Mesenchymal stem cell (in vitro differentiated cells and primary cell): ENCODE measurements at regions not wholly inside any gene's neighbourhood (a gene's known extent, or its start where the extent isn't known, plus 50 kb on each side); places are given as distances from the start of the nearest gene placed in this dataset.

Experiments
- DNase-seq: peaks from one replicate; pipeline ENCODE4 v3.0.0-alpha.2; 2013
- H2AFZ ChIP-seq: one replicate; pipeline ENCODE4 v1.6.1; 2013; ENCODE audit warnings: low read depth, mild to moderate bottlenecking, control low read depth, inconsistent platforms, low read length, moderate library complexity
- H2AK5ac ChIP-seq: 2 replicates; pipeline ENCODE4 v1.6.1; 2013; ENCODE audit warnings: low read length, moderate library complexity, mild to moderate bottlenecking, inconsistent platforms; ENCODE audit not compliant: severe bottlenecking
- H2BK120ac ChIP-seq: one replicate; pipeline ENCODE4 v1.6.1; 2013; ENCODE audit warnings: low read depth, mild to moderate bottlenecking, inconsistent platforms, low read length, moderate library complexity
- H2BK12ac ChIP-seq, 2 experiments: one replicate each; pipeline ENCODE4 v1.6.1; 2013; ENCODE audit warnings: inconsistent platforms in 2 of 2, low read length in 2 of 2, mild to moderate bottlenecking in 2 of 2, moderate library complexity in 2 of 2, control low read depth in 1 of 2
- H2BK15ac ChIP-seq: one replicate; pipeline ENCODE4 v1.6.1; 2013; ENCODE audit warnings: mild to moderate bottlenecking, low read depth, inconsistent platforms; ENCODE audit not compliant: poor library complexity, severe bottlenecking
- H2BK5ac ChIP-seq: 2 replicates; pipeline ENCODE4 v1.6.1; 2013; ENCODE audit warnings: low read depth, mild to moderate bottlenecking, low read length, control low read depth, inconsistent platforms; ENCODE audit not compliant: poor library complexity, severe bottlenecking
- H3K14ac ChIP-seq, 2 experiments: one replicate each; pipeline ENCODE4 v1.6.1; 2013; ENCODE audit warnings: inconsistent platforms in 2 of 2, low read length in 2 of 2, control low read depth in 1 of 2, mild to moderate bottlenecking in 1 of 2, moderate library complexity in 1 of 2
- H3K18ac ChIP-seq, 2 experiments: one replicate each; pipeline ENCODE4 v1.6.1; 2013; ENCODE audit warnings: inconsistent platforms in 2 of 2, low read length in 2 of 2, control low read depth in 1 of 2, low read depth in 1 of 2, mild to moderate bottlenecking in 1 of 2
- H3K23ac ChIP-seq, 2 experiments: one replicate each; pipeline ENCODE4 v1.6.1; 2013; ENCODE audit warnings: inconsistent platforms in 2 of 2, low read length in 2 of 2, mild to moderate bottlenecking in 2 of 2, moderate library complexity in 2 of 2, control low read depth in 1 of 2
- H3K27ac ChIP-seq: 2 replicates; pipeline ENCODE4 v1.5.1; 2013; ENCODE audit warnings: mild to moderate bottlenecking, moderate library complexity, low read length, control low read depth, inconsistent platforms; ENCODE audit not compliant: poor library complexity, severe bottlenecking
- H3K27me3 ChIP-seq, 2 experiments: 2 replicates each; pipeline versions ENCODE4 v1.6.1 to v1.7.0; 2013; ENCODE audit warnings: low read length in 2 of 2, mild to moderate bottlenecking in 2 of 2, moderate library complexity in 2 of 2, control low read depth in 1 of 2, inconsistent platforms in 1 of 2; ENCODE audit not compliant: control insufficient read depth in 1 of 2, insufficient read depth in 1 of 2
- H3K36me3 ChIP-seq, 2 experiments: 2 replicates each; pipeline versions ENCODE4 v1.6.1 to v1.7.0; 2013; ENCODE audit warnings: low read length in 2 of 2, control low read depth in 1 of 2, inconsistent platforms in 1 of 2, low read depth in 1 of 2, mild to moderate bottlenecking in 1 of 2; ENCODE audit not compliant: insufficient read depth in 2 of 2, control insufficient read depth in 1 of 2
- H3K4ac ChIP-seq, 2 experiments: one replicate each; pipeline ENCODE4 v1.6.1; 2013; ENCODE audit warnings: inconsistent platforms in 2 of 2, low read length in 2 of 2, mild to moderate bottlenecking in 2 of 2, moderate library complexity in 2 of 2, control low read depth in 1 of 2, low read depth in 1 of 2
- H3K4me1 ChIP-seq: 2 replicates; pipeline ENCODE4 v1.6.1; 2013; ENCODE audit warnings: low read depth, low read length, control low read depth; ENCODE audit not compliant: control insufficient read depth, insufficient read depth
- H3K4me2 ChIP-seq: 2 replicates; pipeline ENCODE4 v1.6.1; 2013; ENCODE audit warnings: low read length, mild to moderate bottlenecking, inconsistent platforms; ENCODE audit not compliant: poor library complexity, severe bottlenecking
- H3K4me3 ChIP-seq, 2 experiments: 2 replicates each; pipeline versions ENCODE4 v1.5.1 to v1.7.0; 2013; ENCODE audit warnings: low read length in 2 of 2, mild to moderate bottlenecking in 2 of 2, control low read depth in 1 of 2, low read depth in 1 of 2; ENCODE audit not compliant: insufficient read depth in 1 of 2
- H3K79me1 ChIP-seq: replicated peaks from 2 replicates; pipeline ENCODE4 v1.6.1; 2013; ENCODE audit warnings: mild to moderate bottlenecking, control low read depth, low read length, inconsistent platforms; ENCODE audit not compliant: poor library complexity, severe bottlenecking
- H3K9ac ChIP-seq: 2 replicates; pipeline ENCODE4 v1.7.0; 2013; ENCODE audit warnings: mild to moderate bottlenecking, low read length, moderate library complexity
- H3K9me3 ChIP-seq: 2 replicates; pipeline ENCODE4 v1.7.0; 2013; ENCODE audit warnings: mild to moderate bottlenecking, low read length; ENCODE audit not compliant: control insufficient read depth
- H4K8ac ChIP-seq: one replicate; pipeline ENCODE4 v1.6.1; 2013; ENCODE audit warnings: inconsistent platforms, mild to moderate bottlenecking, low read length, moderate library complexity
- H4K91ac ChIP-seq: one replicate; pipeline ENCODE4 v1.6.1; 2013; ENCODE audit warnings: mild to moderate bottlenecking, low read length, inconsistent platforms
- WGBS: methylation state at CpG from one replicate; pipeline ENCODE4 v1.1.7; 2013; ENCODE audit warnings: mixed read lengths; 5-methylcytosine and 5-hydroxymethylcytosine counted together

- no peak overlapping the region for H2BK120ac ChIP-seq
- H3K27me3 ChIP-seq, result peaks cover 11 to 34% of the 10 kb centered on the region in 2 experiments
- H3K18ac ChIP-seq, result no peak overlapping the region
- no peaks in the 10 kb centered on the region for H3K9me3 ChIP-seq
- H3K36me3 ChIP-seq, result no peaks in the 10 kb centered on the region
- H2AK5ac ChIP-seq, result no peak overlapping the region
- no peaks in the 10 kb centered on the region for H3K4me1 ChIP-seq
- H3K79me1 ChIP-seq, result no peaks in the 10 kb centered on the region
- WGBS, result 67% methylated on average over 4 of the region's 4 CpGs
- no peak overlapping the region for H3K27ac ChIP-seq
- H3K23ac ChIP-seq, result no peak overlapping the region
- H2BK15ac ChIP-seq, result no peak overlapping the region
- no peak overlapping the region for H4K8ac ChIP-seq
- no peak overlapping the region for H3K9ac ChIP-seq
- H3K4ac ChIP-seq, result no peak overlapping the region
- no peak overlapping the region for H4K91ac ChIP-seq
- no peak overlapping the region for H2AFZ ChIP-seq
- no peak overlapping the region for H3K14ac ChIP-seq
- no peak for DNase-seq
- no peak overlapping the region for H2BK12ac ChIP-seq
- no peak overlapping the region for H3K4me2 ChIP-seq
- no peak overlapping the region for H3K4me3 ChIP-seq
- H2BK5ac ChIP-seq, result no peak overlapping the region
These were observed 605.7 kb downstream of the MATN1 start for GRCh38 chr1:30117685-30118084.

- H3K79me1 ChIP-seq, result no peaks in the 10 kb centered on the region
- 4% methylated on average over 14 of the region's 14 CpGs for WGBS
These were observed 612.0 kb downstream of the MATN1 start for GRCh38 chr1:30111431-30111830.

GRCh38 chr1:30110846-30111245 is 612.5 kb downstream of the MATN1 start:
- Histone ChIP-seq H3K4me2 (no peak overlapping the region), H3K27ac (no peak overlapping the region), H2AK5ac (no peak overlapping the region), H3K27me3 (peaks cover 47 to 65% of the 10 kb centered on the region in 2 experiments), H3K4ac (no peak overlapping the region), H3K18ac (no peak overlapping the region), H3K9ac (no peak overlapping the region), H4K8ac (no peak overlapping the region), H3K4me1 (no peaks in the 10 kb centered on the region), H4K91ac (no peak overlapping the region), H2BK120ac (no peak overlapping the region), H2BK15ac (no peak overlapping the region), H3K9me3 (no peaks in the 10 kb centered on the region), H2BK12ac (no peak overlapping the region), H3K79me1 (no peaks in the 10 kb centered on the region), H3K4me3 (no peak overlapping the region), H3K14ac (no peak overlapping the region), H3K36me3 (no peaks in the 10 kb centered on the region), H2BK5ac (no peak overlapping the region), H2AFZ (no peak overlapping the region), H3K23ac (no peak overlapping the region)
- 72% methylated on average over 11 of the region's 11 CpGs for WGBS
- no peak for DNase-seq

More at GRCh38 chr1:30111431-30111830, 612.0 kb downstream of the MATN1 start:
- no peaks in the 10 kb centered on the region for H3K36me3 ChIP-seq
- no peak overlapping the region for H2BK120ac ChIP-seq
- H2BK15ac ChIP-seq, result no peak overlapping the region
- no peak overlapping the region for H2AK5ac ChIP-seq
- peak; percentile 33 for DNase-seq
- H2AFZ ChIP-seq, result no peak overlapping the region
- no peak overlapping the region for H2BK12ac ChIP-seq
- H3K23ac ChIP-seq, result no peak overlapping the region
- no peaks in the 10 kb centered on the region for H3K4me1 ChIP-seq
- H3K4me2 ChIP-seq, result no peak overlapping the region
- H3K27me3 ChIP-seq, result peaks cover 42 to 59% of the 10 kb centered on the region in 2 experiments
- no peak overlapping the region for H3K27ac ChIP-seq
- no peak overlapping the region for H3K9ac ChIP-seq
- H4K91ac ChIP-seq, result no peak overlapping the region
- H2BK5ac ChIP-seq, result no peak overlapping the region
- no peak overlapping the region for H4K8ac ChIP-seq
- no peaks in the 10 kb centered on the region for H3K9me3 ChIP-seq
- no peak overlapping the region for H3K4ac ChIP-seq
- no peak overlapping the region for H3K4me3 ChIP-seq
- H3K18ac ChIP-seq, result no peak overlapping the region
- no peak overlapping the region for H3K14ac ChIP-seq

- Histone ChIP-seq H3K9me3 (no peaks in the 10 kb centered on the region), H4K91ac (no peak overlapping the region)
These were observed 613.5 kb downstream of the MATN1 start for GRCh38 chr1:30109853-30110252.

More at GRCh38 chr1:30109853-30110252, 613.5 kb downstream of the MATN1 start:
- no peak overlapping the region for H2BK120ac ChIP-seq
- H3K4me1 ChIP-seq, result no peaks in the 10 kb centered on the region
- no peak overlapping the region for H3K4me3 ChIP-seq
- no peak overlapping the region for H3K27ac ChIP-seq
- no peak overlapping the region for H3K18ac ChIP-seq
- no peak overlapping the region for H2BK15ac ChIP-seq
- H3K9ac ChIP-seq, result no peak overlapping the region
- H2AFZ ChIP-seq, result no peak overlapping the region
- H3K4ac ChIP-seq, result no peak overlapping the region
- no peak overlapping the region for H2BK5ac ChIP-seq
- peak overlapping the region in 1 of 2 experiments; percentile 53 for H3K14ac ChIP-seq
- H3K4me2 ChIP-seq, result no peak overlapping the region
- H3K79me1 ChIP-seq, result no peaks in the 10 kb centered on the region
- no peak overlapping the region for H2AK5ac ChIP-seq
- peaks cover 47 to 75% of the 10 kb centered on the region in 2 experiments for H3K27me3 ChIP-seq
- no peak overlapping the region for H3K23ac ChIP-seq
- H4K8ac ChIP-seq, result no peak overlapping the region
- no peak for DNase-seq
- H2BK12ac ChIP-seq, result no peak overlapping the region
- H3K36me3 ChIP-seq, result no peaks in the 10 kb centered on the region
- 79% methylated on average over 10 of the region's 10 CpGs for WGBS
